ENCODE measurements at regions not wholly inside any gene's neighbourhood (a gene's known extent, or its start where the extent isn't known, plus 50 kb on each side); places are given as distances from the start of the nearest gene placed in this dataset.

DNA sequence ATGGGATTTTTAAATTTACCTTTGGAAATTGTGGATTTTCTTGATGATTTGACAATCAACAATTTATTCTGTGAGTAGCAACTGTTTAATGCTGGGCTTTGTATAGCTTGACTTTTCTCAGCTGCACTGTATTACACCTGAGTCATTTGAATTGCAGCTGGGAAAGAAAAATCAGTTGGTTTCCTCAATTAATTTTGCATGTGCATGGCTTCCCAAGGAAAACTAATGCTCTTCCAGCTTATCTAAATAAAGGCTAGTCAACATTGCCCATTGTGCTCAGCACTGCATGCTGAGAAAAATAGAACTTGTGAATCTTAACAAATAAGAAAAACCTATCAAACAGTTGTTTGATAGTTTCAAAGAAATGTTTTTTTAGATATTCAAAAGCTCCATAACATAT is 268.3 kb upstream of the CDH20 start:
- Mint-ChIP-seq H3K27me3 (ENCODE audit: unreplicated experiment) (no peaks in the 10 kb centered on the region), H3K9me3 (ENCODE audit: unreplicated experiment) (no peaks in the 10 kb centered on the region), H3K4me1 (ENCODE audit: unreplicated experiment) (no peaks in the 10 kb centered on the region), H3K4me3 (ENCODE audit: unreplicated experiment) (no peak overlapping the region), H3K27ac (ENCODE audit: unreplicated experiment) (no peak overlapping the region), H3K36me3 (ENCODE audit: low read depth, unreplicated experiment) (no peaks in the 10 kb centered on the region)
- TF ChIP-seq, protein P1, sequence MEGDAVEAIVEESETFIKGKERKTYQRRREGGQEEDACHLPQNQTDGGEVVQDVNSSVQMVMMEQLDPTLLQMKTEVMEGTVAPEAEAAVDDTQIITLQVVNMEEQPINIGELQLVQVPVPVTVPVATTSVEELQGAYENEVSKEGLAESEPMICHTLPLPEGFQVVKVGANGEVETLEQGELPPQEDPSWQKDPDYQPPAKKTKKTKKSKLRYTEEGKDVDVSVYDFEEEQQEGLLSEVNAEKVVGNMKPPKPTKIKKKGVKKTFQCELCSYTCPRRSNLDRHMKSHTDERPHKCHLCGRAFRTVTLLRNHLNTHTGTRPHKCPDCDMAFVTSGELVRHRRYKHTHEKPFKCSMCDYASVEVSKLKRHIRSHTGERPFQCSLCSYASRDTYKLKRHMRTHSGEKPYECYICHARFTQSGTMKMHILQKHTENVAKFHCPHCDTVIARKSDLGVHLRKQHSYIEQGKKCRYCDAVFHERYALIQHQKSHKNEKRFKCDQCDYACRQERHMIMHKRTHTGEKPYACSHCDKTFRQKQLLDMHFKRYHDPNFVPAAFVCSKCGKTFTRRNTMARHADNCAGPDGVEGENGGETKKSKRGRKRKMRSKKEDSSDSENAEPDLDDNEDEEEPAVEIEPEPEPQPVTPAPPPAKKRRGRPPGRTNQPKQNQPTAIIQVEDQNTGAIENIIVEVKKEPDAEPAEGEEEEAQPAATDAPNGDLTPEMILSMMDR (IDR thresholded peaks at IDR 0.05; ENCODE audit: unreplicated experiment) = no peak
- DNase-seq (ENCODE audit: low spot score) = no peak

DNA sequence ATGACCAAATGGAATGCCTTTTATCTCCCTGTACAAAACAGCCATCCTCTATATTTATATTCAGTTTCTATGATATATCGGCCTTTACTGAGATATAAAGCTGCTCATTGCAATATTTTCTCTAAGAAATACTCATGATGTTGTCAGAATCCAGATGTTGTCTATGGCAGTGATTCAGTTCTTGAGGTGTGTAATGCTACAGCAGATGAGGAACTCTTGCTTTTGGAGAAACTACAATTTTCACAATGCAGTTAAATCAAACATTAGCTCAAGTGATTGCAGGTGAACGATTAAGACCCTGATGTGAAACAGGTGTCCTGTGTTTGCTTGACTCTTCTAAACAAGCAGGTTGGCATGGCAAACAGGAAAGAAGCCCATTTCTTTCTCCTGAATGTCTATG is 256.2 kb upstream of the CDH20 start:
- Mint-ChIP-seq H3K27me3 (ENCODE audit: unreplicated experiment) (no peaks in the 10 kb centered on the region), H3K4me1 (ENCODE audit: unreplicated experiment) (no peaks in the 10 kb centered on the region), H3K36me3 (ENCODE audit: low read depth, unreplicated experiment) (no peaks in the 10 kb centered on the region), H3K4me3 (ENCODE audit: unreplicated experiment) (no peak overlapping the region), H3K9me3 (ENCODE audit: unreplicated experiment) (no peaks in the 10 kb centered on the region), H3K27ac (ENCODE audit: unreplicated experiment) (no peak overlapping the region)
- TF ChIP-seq, protein P1 (IDR thresholded peaks at IDR 0.05; ENCODE audit: unreplicated experiment) = no peak
- DNase-seq (ENCODE audit: low spot score) = no peak

GRCh38 chr18:61079714-61080113 is 253.5 kb upstream of the CDH20 start:
- no peak overlapping the region for H3K4me3 Mint-ChIP-seq (ENCODE audit: unreplicated experiment)
- no peaks in the 10 kb centered on the region for H3K9me3 Mint-ChIP-seq (ENCODE audit: unreplicated experiment)
- TF ChIP-seq, protein P1 (IDR thresholded peaks at IDR 0.05; ENCODE audit: unreplicated experiment) = no peak
- DNase-seq (ENCODE audit: low spot score) = no peak
- no peaks in the 10 kb centered on the region for H3K4me1 Mint-ChIP-seq (ENCODE audit: unreplicated experiment)
- no peak overlapping the region for H3K27ac Mint-ChIP-seq (ENCODE audit: unreplicated experiment)
- H3K27me3 Mint-ChIP-seq (ENCODE audit: unreplicated experiment) = no peaks in the 10 kb centered on the region
- no peaks in the 10 kb centered on the region for H3K36me3 Mint-ChIP-seq (ENCODE audit: low read depth, unreplicated experiment)

DNA sequence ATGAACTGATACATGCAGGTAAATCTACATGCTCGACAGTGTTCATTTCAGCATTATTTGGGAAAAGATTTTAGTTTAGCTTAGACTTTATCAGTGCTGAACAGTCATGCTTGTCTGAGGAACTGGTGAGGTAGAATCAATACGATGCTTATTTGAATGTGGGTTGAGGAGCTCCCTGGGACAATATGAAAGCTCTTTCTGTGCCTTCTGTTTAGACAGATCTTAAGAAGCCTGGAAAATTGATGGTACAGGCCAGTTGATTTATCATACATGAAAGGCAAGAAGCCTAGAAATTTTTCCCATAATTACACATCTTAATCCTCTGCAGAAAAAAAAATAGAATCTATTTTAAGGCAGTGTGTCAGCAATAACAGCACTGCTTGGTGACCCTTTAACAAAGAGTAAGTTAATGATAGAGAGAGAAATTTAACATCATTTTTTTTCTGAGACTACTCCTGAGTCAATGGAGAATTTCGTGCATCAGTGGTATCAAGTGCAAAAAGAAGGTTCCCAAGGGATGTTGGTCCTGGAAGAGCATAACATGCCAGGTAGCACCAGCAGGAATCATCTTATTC is 252.2 kb upstream of the CDH20 start:
- no peak for DNase-seq (ENCODE audit: low spot score)
- no peaks in the 10 kb centered on the region for H3K36me3 Mint-ChIP-seq (ENCODE audit: low read depth, unreplicated experiment)
- TF ChIP-seq, protein P1 (IDR thresholded peaks at IDR 0.05; ENCODE audit: unreplicated experiment) = no peak

DNA sequence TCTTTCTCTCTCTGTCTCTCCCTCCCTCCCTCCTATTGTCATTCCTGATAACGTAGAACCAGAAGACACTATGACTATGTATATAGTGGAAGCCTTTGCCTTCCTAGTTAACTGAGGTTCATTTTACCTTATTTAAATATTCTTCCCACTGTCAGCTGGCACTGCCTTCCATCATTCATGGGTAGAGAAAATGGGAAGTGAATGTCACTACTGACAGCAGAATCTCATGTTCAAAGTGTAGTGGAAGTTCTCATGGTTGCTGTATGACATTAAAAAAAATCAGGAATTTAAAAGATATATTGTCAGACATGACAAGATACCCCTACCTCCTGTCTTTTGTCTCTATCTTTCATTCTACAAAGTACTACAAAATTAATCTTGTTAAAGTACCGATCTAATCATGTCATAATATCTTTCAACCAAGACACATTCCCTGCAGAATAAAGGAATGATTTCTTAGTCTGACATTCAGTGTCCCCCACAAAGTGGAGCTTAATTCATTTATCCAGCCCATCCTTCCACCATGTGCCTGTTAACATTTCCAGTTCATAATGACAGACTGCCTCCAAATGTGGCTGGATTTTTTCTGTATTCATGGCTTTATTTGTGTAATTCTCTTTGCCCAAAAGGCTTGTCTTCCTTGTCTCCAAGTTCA is 250.1 kb upstream of the CDH20 start:
- no peaks in the 10 kb centered on the region for H3K9me3 Mint-ChIP-seq (ENCODE audit: unreplicated experiment)
- no peaks in the 10 kb centered on the region for H3K27me3 Mint-ChIP-seq (ENCODE audit: unreplicated experiment)
- no peak overlapping the region for H3K27ac Mint-ChIP-seq (ENCODE audit: unreplicated experiment)
- TF ChIP-seq, protein P1 (IDR thresholded peaks at IDR 0.05; ENCODE audit: unreplicated experiment) = no peak
- DNase-seq (ENCODE audit: low spot score) = no peak
- no peaks in the 10 kb centered on the region for H3K4me1 Mint-ChIP-seq (ENCODE audit: unreplicated experiment)
- no peak overlapping the region for H3K4me3 Mint-ChIP-seq (ENCODE audit: unreplicated experiment)
- no peaks in the 10 kb centered on the region for H3K36me3 Mint-ChIP-seq (ENCODE audit: low read depth, unreplicated experiment)

More for the DNA sequence above, 252.2 kb upstream of the CDH20 start:
- H3K27me3 Mint-ChIP-seq (ENCODE audit: unreplicated experiment) = no peaks in the 10 kb centered on the region
- no peak overlapping the region for H3K27ac Mint-ChIP-seq (ENCODE audit: unreplicated experiment)
- H3K4me3 Mint-ChIP-seq (ENCODE audit: unreplicated experiment) = no peak overlapping the region
- no peaks in the 10 kb centered on the region for H3K9me3 Mint-ChIP-seq (ENCODE audit: unreplicated experiment)
- H3K4me1 Mint-ChIP-seq (ENCODE audit: unreplicated experiment) = no peaks in the 10 kb centered on the region

Data from endothelial cell (in vitro differentiated cells).